ENCODE measurements at regions not wholly inside any gene's neighbourhood (a gene's known extent, or its start where the extent isn't known, plus 50 kb on each side); places are given as distances from the start of the nearest gene placed in this dataset.

- TF ChIP-seq CTCF (IDR thresholded peaks at IDR 0.05; ENCODE audit: control extremely low read depth, extremely low read depth): no peak
- no peak for DNase-seq
- H3K4me1 ChIP-seq (ENCODE audit: control insufficient read depth in 5 of 5, insufficient read depth in 5 of 5, low read length in 5 of 5): no peaks in the 10 kb centered on the region
- no peak overlapping the region for H3K9ac ChIP-seq (ENCODE audit: insufficient read depth in 1 of 2, low read length in 2 of 2)
- H3K36me3 ChIP-seq (ENCODE audit: control insufficient read depth in 4 of 4, insufficient read depth in 4 of 4, low read length in 4 of 4): no peaks in the 10 kb centered on the region
- H3K9me3 ChIP-seq (ENCODE audit: control insufficient read depth in 4 of 4, insufficient read depth in 3 of 4, low read length in 3 of 4): peaks cover 0 to 5% (median 2%) of the 10 kb centered on the region in 4 donors
- no peak for ATAC-seq (ENCODE audit: insufficient read depth, low FRiP score)
- 80 to 81% methylated on average over 7 of the region's 7 CpGs for WGBS, 2 donors
- no peak overlapping the region for H3K4me3 ChIP-seq
- H3K27ac ChIP-seq (ENCODE audit: low read depth in 1 of 2, low read length in 1 of 2): no peak overlapping the region
- H3K27me3 ChIP-seq (ENCODE audit: control insufficient read depth in 3 of 3, insufficient read depth in 3 of 3, low read length in 2 of 3): no peaks in the 10 kb centered on the region
Observed at GRCh38 chr4:187562345-187562744, 433.2 kb upstream of the ZFP42 start.

GRCh38 chr4:187565416-187565815 is 430.2 kb upstream of the ZFP42 start:
- H3K27ac ChIP-seq (ENCODE audit: low read depth in 1 of 2, low read length in 1 of 2): no peak overlapping the region
- H3K9me3 ChIP-seq (ENCODE audit: control insufficient read depth in 4 of 4, insufficient read depth in 3 of 4, low read length in 3 of 4): peaks cover 0 to 2% (median 0%) of the 10 kb centered on the region in 4 donors
- no peaks in the 10 kb centered on the region for H3K27me3 ChIP-seq (ENCODE audit: control insufficient read depth in 3 of 3, insufficient read depth in 3 of 3, low read length in 2 of 3)
- WGBS, 2 donors: 87 to 89% methylated on average over 11 of the region's 11 CpGs
- ATAC-seq (ENCODE audit: insufficient read depth, low FRiP score) (no peak), DNase-seq (no peak)
- H3K36me3 ChIP-seq (ENCODE audit: control insufficient read depth in 4 of 4, insufficient read depth in 4 of 4, low read length in 4 of 4): no peaks in the 10 kb centered on the region
- H3K4me1 ChIP-seq (ENCODE audit: control insufficient read depth in 5 of 5, insufficient read depth in 5 of 5, low read length in 5 of 5): no peaks in the 10 kb centered on the region
- TF ChIP-seq CTCF (IDR thresholded peaks at IDR 0.05; ENCODE audit: control extremely low read depth, extremely low read depth): no peak
- H3K9ac ChIP-seq (ENCODE audit: insufficient read depth in 1 of 2, low read length in 2 of 2): no peak overlapping the region
- no peak overlapping the region for H3K4me3 ChIP-seq

- no peaks in the 10 kb centered on the region for H3K36me3 ChIP-seq (ENCODE audit: control insufficient read depth in 4 of 4, insufficient read depth in 4 of 4, low read length in 4 of 4)
- H3K27ac ChIP-seq (ENCODE audit: low read depth in 1 of 2, low read length in 1 of 2): no peak overlapping the region
- ATAC-seq (ENCODE audit: insufficient read depth, low FRiP score) (no peak), DNase-seq (no peak)
- H3K9ac ChIP-seq (ENCODE audit: insufficient read depth in 1 of 2, low read length in 2 of 2): no peak overlapping the region
- H3K27me3 ChIP-seq (ENCODE audit: control insufficient read depth in 3 of 3, insufficient read depth in 3 of 3, low read length in 2 of 3): no peaks in the 10 kb centered on the region
- 81 to 83% methylated on average over 6 of the region's 6 CpGs for WGBS, 2 donors
- H3K4me3 ChIP-seq: no peak overlapping the region
- H3K9me3 ChIP-seq (ENCODE audit: control insufficient read depth in 4 of 4, insufficient read depth in 3 of 4, low read length in 3 of 4): no peaks in the 10 kb centered on the region
- H3K4me1 ChIP-seq (ENCODE audit: control insufficient read depth in 5 of 5, insufficient read depth in 5 of 5, low read length in 5 of 5): no peaks in the 10 kb centered on the region
- no peak for TF ChIP-seq CTCF (IDR thresholded peaks at IDR 0.05; ENCODE audit: control extremely low read depth, extremely low read depth)
Observed at GRCh38 chr4:187569871-187570270, 425.7 kb upstream of the ZFP42 start.

- no peak overlapping the region for H3K9ac ChIP-seq (ENCODE audit: insufficient read depth in 1 of 2, low read length in 2 of 2)
- ATAC-seq (ENCODE audit: insufficient read depth, low FRiP score) (no peak), DNase-seq (no peak)
- no peak overlapping the region for H3K27ac ChIP-seq (ENCODE audit: low read depth in 1 of 2, low read length in 1 of 2)
- no peak overlapping the region for H3K4me3 ChIP-seq
- TF ChIP-seq CTCF (IDR thresholded peaks at IDR 0.05; ENCODE audit: control extremely low read depth, extremely low read depth): no peak
- no peaks in the 10 kb centered on the region for H3K4me1 ChIP-seq (ENCODE audit: control insufficient read depth in 5 of 5, insufficient read depth in 5 of 5, low read length in 5 of 5)
- H3K36me3 ChIP-seq (ENCODE audit: control insufficient read depth in 4 of 4, insufficient read depth in 4 of 4, low read length in 4 of 4): no peaks in the 10 kb centered on the region
- no peaks in the 10 kb centered on the region for H3K9me3 ChIP-seq (ENCODE audit: control insufficient read depth in 4 of 4, insufficient read depth in 3 of 4, low read length in 3 of 4)
- H3K27me3 ChIP-seq (ENCODE audit: control insufficient read depth in 3 of 3, insufficient read depth in 3 of 3, low read length in 2 of 3): no peaks in the 10 kb centered on the region
- 90 to 92% methylated on average over 2 of the region's 2 CpGs for WGBS, 2 donors
Observed at GRCh38 chr4:187575706-187576105, 419.9 kb upstream of the ZFP42 start.
